Sigmoid colon (tissue), 6 donors: ENCODE measurements at regions not wholly inside any gene's neighbourhood (a gene's known extent, or its start where the extent isn't known, plus 50 kb on each side); places are given as distances from the start of the nearest gene placed in this dataset.

ENCODE experiments used
- DNase-seq: peaks from one replicate; pipeline ENCODE4 v3.0.0-alpha.2; 2019
- H3K27ac ChIP-seq, 4 donors: fragments of 200-600 bp; sonication (generic); one replicate each; pipeline ENCODE4 v1.5.1; 2016 to 2019; ENCODE audit warnings: mild to moderate bottlenecking in 1 of 4
- H3K27me3 ChIP-seq, 3 donors: fragments of 200-600 bp; sonication (generic); one replicate each; pipeline ENCODE4 v1.5.1; 2019; ENCODE audit warnings: mild to moderate bottlenecking in 1 of 3
- H3K36me3 ChIP-seq, 4 donors: fragments of 200-600 bp; sonication (generic); one replicate each; pipeline ENCODE4 v1.5.1; 2016 to 2019
- H3K4me1 ChIP-seq, 4 donors: fragments of 200-600 bp; sonication (generic); one replicate each; pipeline ENCODE4 v1.5.1; 2017 to 2019
- H3K4me3 ChIP-seq, 4 donors: fragments of 200-600 bp; sonication (generic); one replicate each; pipeline ENCODE4 v1.5.1; 2017 to 2019; ENCODE audit warnings: mild to moderate bottlenecking in 2 of 4, moderate library complexity in 1 of 4
- H3K9me3 ChIP-seq, 4 donors: fragments of 200-600 bp in 3 of 4; sonication (generic) in 3 of 4; one replicate each; pipeline versions ENCODE4 v1.5.1 to v1.6.1; 2013 to 2019
- EP300 ChIP-seq, 4 donors: sonication (generic); formaldehyde crosslinking; IDR thresholded peaks; one replicate each; pipeline ENCODE4 v1.6.1; 2017; ENCODE audit warnings: antibody characterized with exemption in 4 of 4
- POLR2A ChIP-seq, 2 donors: fragments of 450-650 bp; IDR thresholded peaks; one replicate each; pipeline ENCODE4 v1.6.1; 2016; ENCODE audit warnings: antibody characterized with exemption in 2 of 2, mild to moderate bottlenecking in 2 of 2, moderate library complexity in 2 of 2
- POLR2AphosphoS5 ChIP-seq, 4 donors: sonication (generic); formaldehyde crosslinking; IDR thresholded peaks; one replicate each; pipeline ENCODE4 v1.6.1; 2017; ENCODE audit warnings: antibody characterized with exemption in 4 of 4
- WGBS, 2 donors: extraction: QIAGEN DNeasy Blood & Tissue Kit; methylation state at CpG; one replicate each; pipeline ENCODE4 v1.1.7; 2013; 5-methylcytosine and 5-hydroxymethylcytosine counted together
- intact Hi-C: fragments of 100-400 bp; cut with DNase I; formaldehyde crosslinking; loops from one replicate; pipeline ENCODE4 v1.15.1; 2023
- TF ChIP-seq, protein P1 (sequence below), 4 experiments: fragments of 450-650 bp in 3 of 4; fragments of 200-600 bp in 1 of 4; IDR thresholded peaks; one replicate each; pipeline ENCODE4 v1.5.1; 2016 to 2019; ENCODE audit warnings: antibody characterized with exemption in 4 of 4, mild to moderate bottlenecking in 3 of 4, moderate library complexity in 2 of 4
- donor health status: healthy with polysubstance abuse.
- donor health status: healthy.

DNA sequence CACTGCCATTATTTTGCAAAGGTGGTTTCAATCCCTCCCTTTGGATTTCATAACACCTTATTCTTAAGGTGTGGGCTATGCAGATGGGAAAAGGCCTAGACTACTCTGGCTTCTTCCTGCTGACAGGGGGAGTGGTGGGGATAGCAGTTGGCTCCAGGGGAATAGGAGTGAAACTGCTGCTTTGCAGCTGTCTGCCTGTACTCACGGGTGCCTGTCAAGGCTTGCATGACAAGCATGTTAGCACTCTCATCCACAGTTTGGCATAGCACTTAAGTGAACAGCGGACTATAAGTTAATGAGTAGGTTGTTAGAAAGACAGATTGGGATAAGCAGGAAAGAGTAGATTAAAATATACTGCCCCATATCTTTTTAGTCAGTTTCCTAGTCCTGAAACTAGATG is 287.5 kb upstream of the DAB1 start:
- Histone ChIP-seq H3K4me3 (no peak overlapping the region), H3K27me3 (no peaks in the 10 kb centered on the region), H3K4me1 (no peaks in the 10 kb centered on the region), H3K9me3 (no peaks in the 10 kb centered on the region), H3K36me3 (no peaks in the 10 kb centered on the region), H3K27ac (no peak overlapping the region)
- no peak for DNase-seq
- TF ChIP-seq, protein P1, sequence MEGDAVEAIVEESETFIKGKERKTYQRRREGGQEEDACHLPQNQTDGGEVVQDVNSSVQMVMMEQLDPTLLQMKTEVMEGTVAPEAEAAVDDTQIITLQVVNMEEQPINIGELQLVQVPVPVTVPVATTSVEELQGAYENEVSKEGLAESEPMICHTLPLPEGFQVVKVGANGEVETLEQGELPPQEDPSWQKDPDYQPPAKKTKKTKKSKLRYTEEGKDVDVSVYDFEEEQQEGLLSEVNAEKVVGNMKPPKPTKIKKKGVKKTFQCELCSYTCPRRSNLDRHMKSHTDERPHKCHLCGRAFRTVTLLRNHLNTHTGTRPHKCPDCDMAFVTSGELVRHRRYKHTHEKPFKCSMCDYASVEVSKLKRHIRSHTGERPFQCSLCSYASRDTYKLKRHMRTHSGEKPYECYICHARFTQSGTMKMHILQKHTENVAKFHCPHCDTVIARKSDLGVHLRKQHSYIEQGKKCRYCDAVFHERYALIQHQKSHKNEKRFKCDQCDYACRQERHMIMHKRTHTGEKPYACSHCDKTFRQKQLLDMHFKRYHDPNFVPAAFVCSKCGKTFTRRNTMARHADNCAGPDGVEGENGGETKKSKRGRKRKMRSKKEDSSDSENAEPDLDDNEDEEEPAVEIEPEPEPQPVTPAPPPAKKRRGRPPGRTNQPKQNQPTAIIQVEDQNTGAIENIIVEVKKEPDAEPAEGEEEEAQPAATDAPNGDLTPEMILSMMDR (IDR thresholded peaks at IDR 0.05) = no peak
- TF ChIP-seq EP300 (IDR thresholded peaks at IDR 0.05) = no peak
- no peak for TF ChIP-seq POLR2A (IDR thresholded peaks at IDR 0.05)
- no peak for TF ChIP-seq POLR2AphosphoS5 (IDR thresholded peaks at IDR 0.05)
- 69 to 74% methylated on average over 2 of the region's 2 CpGs for WGBS, 2 donors
- intact Hi-C loops = no loop called here

DNA sequence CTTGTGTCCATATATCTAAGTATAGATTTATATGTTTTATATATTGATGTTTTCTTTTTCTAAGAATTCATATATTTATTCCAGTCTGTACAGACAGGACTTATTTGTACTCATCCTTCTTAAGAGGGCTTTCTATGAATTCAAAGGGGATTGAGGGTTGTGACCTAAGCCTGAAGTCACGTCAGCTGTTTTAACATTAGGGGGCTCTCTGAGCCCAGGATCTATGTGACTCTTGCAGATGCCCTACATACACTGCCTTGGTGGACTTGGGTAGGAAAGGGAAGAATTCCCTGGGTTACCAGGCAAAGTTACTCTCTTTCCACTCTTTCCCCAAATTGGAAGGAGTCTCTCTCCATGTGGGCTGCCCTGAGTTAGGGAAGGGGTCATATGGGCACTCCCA is 283.8 kb upstream of the DAB1 start:
- no peak for DNase-seq
- Histone ChIP-seq H3K4me1 (no peaks in the 10 kb centered on the region), H3K36me3 (no peaks in the 10 kb centered on the region), H3K27ac (no peak overlapping the region), H3K9me3 (no peaks in the 10 kb centered on the region), H3K27me3 (no peaks in the 10 kb centered on the region), H3K4me3 (no peak overlapping the region)
- 79 to 84% methylated on average over 1 of the region's 1 CpG for WGBS, 2 donors
- intact Hi-C loops = no loop called here
- TF ChIP-seq POLR2A (IDR thresholded peaks at IDR 0.05) = no peak
- TF ChIP-seq, protein P1 (IDR thresholded peaks at IDR 0.05) = no peak

- no peaks in the 10 kb centered on the region for H3K4me1 ChIP-seq
- H3K27me3 ChIP-seq = no peaks in the 10 kb centered on the region
- no peak for TF ChIP-seq POLR2AphosphoS5 (IDR thresholded peaks at IDR 0.05)
- no peak for TF ChIP-seq POLR2A (IDR thresholded peaks at IDR 0.05)
- TF ChIP-seq EP300 (IDR thresholded peaks at IDR 0.05) = no peak
- TF ChIP-seq, protein P1 (IDR thresholded peaks at IDR 0.05) = no peak
- WGBS, 2 donors = 44 to 83% methylated on average over 1 of the region's 1 CpG
- H3K4me3 ChIP-seq = no peak overlapping the region
- intact Hi-C loops = no loop called here
- no peaks in the 10 kb centered on the region for H3K36me3 ChIP-seq
- no peak overlapping the region for H3K27ac ChIP-seq
- DNase-seq = no peak
- no peaks in the 10 kb centered on the region for H3K9me3 ChIP-seq
Measured at GRCh38 chr1:57704811-57705210, 281.0 kb upstream of the DAB1 start.

- intact Hi-C loops = no loop called here
- no peaks in the 10 kb centered on the region for H3K27me3 ChIP-seq
- H3K9me3 ChIP-seq = no peaks in the 10 kb centered on the region
- no peaks in the 10 kb centered on the region for H3K4me1 ChIP-seq
- TF ChIP-seq EP300 (IDR thresholded peaks at IDR 0.05) (no peak), POLR2AphosphoS5 (IDR thresholded peaks at IDR 0.05) (no peak), POLR2A (IDR thresholded peaks at IDR 0.05) (no peak)
- TF ChIP-seq, protein P1 (IDR thresholded peaks at IDR 0.05) = no peak
- no peak overlapping the region for H3K4me3 ChIP-seq
- H3K27ac ChIP-seq = no peak overlapping the region
- no peak for DNase-seq
- no peaks in the 10 kb centered on the region for H3K36me3 ChIP-seq
Measured at GRCh38 chr1:57704231-57704630, 280.4 kb upstream of the DAB1 start.

DNA sequence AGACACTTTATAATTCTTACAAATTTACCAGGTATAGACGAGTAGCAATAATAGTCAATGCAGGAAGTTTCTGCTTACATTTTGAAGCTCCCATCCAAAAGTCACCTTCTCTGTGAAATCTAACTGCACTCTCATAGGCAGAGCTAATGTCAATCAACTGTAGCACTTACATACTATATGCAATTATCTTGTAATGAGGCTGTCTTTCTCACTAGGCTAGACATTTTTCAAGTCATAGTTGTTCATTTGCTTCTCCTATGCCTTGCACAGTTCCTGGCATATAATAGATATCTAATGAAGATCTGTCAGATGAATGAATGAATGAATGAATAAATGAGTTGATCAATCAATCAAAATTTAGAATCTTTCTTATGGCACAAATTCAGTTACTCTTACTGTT is 273.0 kb upstream of the DAB1 start:
- 71 to 80% methylated on average over 1 of the region's 1 CpG for WGBS, 2 donors
- no peak for DNase-seq
- Histone ChIP-seq H3K27ac (no peak overlapping the region), H3K9me3 (peaks cover 0 to 3% (median 0%) of the 10 kb centered on the region in 4 donors), H3K36me3 (no peaks in the 10 kb centered on the region), H3K4me1 (no peaks in the 10 kb centered on the region), H3K4me3 (no peak overlapping the region), H3K27me3 (no peaks in the 10 kb centered on the region)
- TF ChIP-seq POLR2AphosphoS5 (IDR thresholded peaks at IDR 0.05) (no peak), POLR2A (IDR thresholded peaks at IDR 0.05) (no peak), EP300 (IDR thresholded peaks at IDR 0.05) (no peak)
- TF ChIP-seq, protein P1 (IDR thresholded peaks at IDR 0.05) = no peak
- intact Hi-C loops = no loop called here
